Kidney epithelial cell (primary cell): ENCODE measurements at regions not wholly inside any gene's neighbourhood (a gene's known extent, or its start where the extent isn't known, plus 50 kb on each side); places are given as distances from the start of the nearest gene placed in this dataset.

Experiments used
- DNase-seq: peaks from one replicate; pipeline ENCODE4 v3.0.0-alpha.2; 2010; ENCODE audit warnings: low read depth
- H3K27me3 ChIP-seq: 2 replicates; pipeline ENCODE4 v1.6.0; 2011; ENCODE audit warnings: low read length; ENCODE audit not compliant: control insufficient read depth, insufficient read depth
- H3K36me3 ChIP-seq: 2 replicates; pipeline ENCODE4 v1.5.1; 2011; ENCODE audit warnings: low read length; ENCODE audit not compliant: control insufficient read depth, insufficient read depth
- H3K4me3 ChIP-seq: 2 replicates; pipeline ENCODE4 v1.5.1; 2011; ENCODE audit warnings: low read depth, mild to moderate bottlenecking, control low read depth, low read length
- TF ChIP-seq, protein P1 (sequence below): IDR thresholded peaks from 2 replicates; pipeline ENCODE4 v1.5.1; 2011; ENCODE audit warnings: mild to moderate bottlenecking, moderate library complexity, low read length, control low read depth, inconsistent platforms; ENCODE audit not compliant: insufficient read depth, poor library complexity, severe bottlenecking

- H3K36me3 ChIP-seq, result no peaks in the 10 kb centered on the region
- TF ChIP-seq, protein P1, sequence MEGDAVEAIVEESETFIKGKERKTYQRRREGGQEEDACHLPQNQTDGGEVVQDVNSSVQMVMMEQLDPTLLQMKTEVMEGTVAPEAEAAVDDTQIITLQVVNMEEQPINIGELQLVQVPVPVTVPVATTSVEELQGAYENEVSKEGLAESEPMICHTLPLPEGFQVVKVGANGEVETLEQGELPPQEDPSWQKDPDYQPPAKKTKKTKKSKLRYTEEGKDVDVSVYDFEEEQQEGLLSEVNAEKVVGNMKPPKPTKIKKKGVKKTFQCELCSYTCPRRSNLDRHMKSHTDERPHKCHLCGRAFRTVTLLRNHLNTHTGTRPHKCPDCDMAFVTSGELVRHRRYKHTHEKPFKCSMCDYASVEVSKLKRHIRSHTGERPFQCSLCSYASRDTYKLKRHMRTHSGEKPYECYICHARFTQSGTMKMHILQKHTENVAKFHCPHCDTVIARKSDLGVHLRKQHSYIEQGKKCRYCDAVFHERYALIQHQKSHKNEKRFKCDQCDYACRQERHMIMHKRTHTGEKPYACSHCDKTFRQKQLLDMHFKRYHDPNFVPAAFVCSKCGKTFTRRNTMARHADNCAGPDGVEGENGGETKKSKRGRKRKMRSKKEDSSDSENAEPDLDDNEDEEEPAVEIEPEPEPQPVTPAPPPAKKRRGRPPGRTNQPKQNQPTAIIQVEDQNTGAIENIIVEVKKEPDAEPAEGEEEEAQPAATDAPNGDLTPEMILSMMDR, result no peak
- no peak overlapping the region for H3K4me3 ChIP-seq
- no peaks in the 10 kb centered on the region for H3K27me3 ChIP-seq
- no peak for DNase-seq
Observed at GRCh38 chr10:33537066-33537465, 202.6 kb upstream of the NRP1 start.

DNA sequence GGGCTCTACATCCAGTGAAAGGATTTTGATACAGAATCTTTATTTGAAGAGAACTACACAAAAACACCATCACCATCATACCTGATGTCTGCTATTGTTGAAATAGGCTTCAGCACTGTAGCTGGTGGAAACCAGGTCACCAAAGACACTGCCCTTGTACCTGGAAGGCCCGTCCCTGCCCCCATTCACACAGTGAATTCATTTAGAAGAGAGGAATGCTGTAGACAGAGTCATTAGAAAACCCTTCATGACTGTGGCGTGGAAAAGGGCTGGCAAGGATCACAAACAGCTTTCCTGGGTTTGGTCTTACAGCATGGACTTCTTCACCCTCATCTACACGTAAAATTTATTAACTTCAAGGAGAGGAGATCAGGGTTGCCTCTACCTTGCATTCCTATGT, 202.0 kb upstream of the NRP1 start:
- TF ChIP-seq, protein P1, result no peak
- no peak for DNase-seq
- Histone ChIP-seq H3K27me3 (no peaks in the 10 kb centered on the region), H3K36me3 (no peaks in the 10 kb centered on the region), H3K4me3 (no peak overlapping the region)

DNA sequence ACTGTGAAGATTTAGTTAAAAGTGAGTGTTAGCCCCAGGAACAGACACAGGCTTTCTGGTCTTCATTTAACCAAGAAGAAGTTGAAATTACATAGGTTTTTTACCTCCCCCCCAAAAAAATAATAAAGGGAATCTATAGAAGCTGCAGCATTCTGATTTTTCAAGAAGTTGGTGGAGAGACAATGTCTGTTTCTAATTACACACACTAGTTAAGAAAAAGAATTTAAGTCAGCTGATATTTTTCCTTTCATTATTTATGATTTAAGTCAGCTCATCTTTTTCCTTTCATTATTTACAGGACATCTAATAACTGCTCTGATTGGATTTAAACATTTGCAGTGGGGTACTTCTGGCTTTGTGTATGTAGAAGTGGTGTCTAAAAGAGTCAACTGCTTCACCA, 201.4 kb upstream of the NRP1 start:
- TF ChIP-seq, protein P1, result no peak
- H3K36me3 ChIP-seq, result no peaks in the 10 kb centered on the region
- no peak overlapping the region for H3K4me3 ChIP-seq
- no peaks in the 10 kb centered on the region for H3K27me3 ChIP-seq
- no peak for DNase-seq

GRCh38 chr10:33534416-33534815, 199.9 kb upstream of the NRP1 start:
- Histone ChIP-seq H3K36me3 (no peaks in the 10 kb centered on the region), H3K4me3 (no peak overlapping the region), H3K27me3 (no peaks in the 10 kb centered on the region)
- DNase-seq, result no peak
- TF ChIP-seq, protein P1, result no peak

DNA sequence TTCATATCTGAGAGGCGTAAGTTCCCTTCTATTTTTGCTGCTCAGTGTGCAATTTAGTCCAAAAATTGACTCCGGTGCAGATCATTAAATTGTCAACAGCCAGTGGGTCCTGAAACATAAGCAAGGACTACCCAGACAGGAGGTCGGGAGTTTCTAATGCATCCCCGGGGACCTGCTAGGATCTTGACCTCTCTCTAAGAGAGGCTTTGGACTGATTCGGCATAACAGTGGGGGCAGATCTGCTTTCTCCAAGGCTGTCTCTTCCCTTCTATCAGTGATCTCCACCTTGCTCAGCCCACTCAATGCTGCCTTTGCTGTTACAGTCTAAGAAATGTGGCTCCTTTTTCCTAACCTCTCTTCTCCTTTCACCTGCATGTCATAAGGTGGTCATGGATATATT, 199.1 kb upstream of the NRP1 start:
- H3K4me3 ChIP-seq, result no peak overlapping the region
- H3K36me3 ChIP-seq, result no peaks in the 10 kb centered on the region
- TF ChIP-seq, protein P1, result no peak
- DNase-seq, result no peak
- no peaks in the 10 kb centered on the region for H3K27me3 ChIP-seq

DNA sequence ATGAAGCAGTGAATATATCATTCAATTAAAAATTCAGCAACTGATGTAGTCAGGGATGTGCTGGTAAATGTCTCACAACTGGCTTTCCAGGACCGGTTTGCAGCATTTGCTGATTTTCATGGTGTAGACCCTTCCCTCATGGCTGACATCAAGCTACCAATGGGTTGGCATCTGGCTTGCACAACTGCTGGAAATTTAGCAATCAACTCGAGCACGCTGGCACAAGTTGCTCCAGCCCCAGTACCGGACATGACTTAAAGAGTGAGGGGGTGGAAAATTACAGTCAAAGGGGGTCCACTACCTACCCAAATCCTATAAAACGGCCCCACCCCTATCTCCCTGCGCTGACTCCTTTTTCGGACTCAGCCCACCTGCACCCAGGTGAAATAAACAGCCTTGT, 198.4 kb upstream of the NRP1 start:
- TF ChIP-seq, protein P1, result no peak
- H3K27me3 ChIP-seq, result no peaks in the 10 kb centered on the region
- H3K4me3 ChIP-seq, result no peak overlapping the region
- no peaks in the 10 kb centered on the region for H3K36me3 ChIP-seq
- DNase-seq, result no peak
